Smooth muscle cell (in vitro differentiated cells): ENCODE measurements at regions not wholly inside any gene's neighbourhood (a gene's known extent, or its start where the extent isn't known, plus 50 kb on each side); places are given as distances from the start of the nearest gene placed in this dataset.
"Not testable (repeated sequence)": the region's sequence is repeated elsewhere in the genome, so short reads cannot be mapped to it uniquely, and the experiment has no call there.

Source experiments
- DNase-seq: peaks from one replicate; lab custom pipeline; 2025; ENCODE audit not compliant: unreplicated experiment; lab: John Stamatoyannopoulos, UW
- H2AFZ ChIP-seq: fragments of 200-600 bp; sonication (generic); 2 replicates; pipeline ENCODE4 v1.6.0; 2016; ENCODE audit warnings: antibody characterized with exemption, low read depth, mild to moderate bottlenecking
- H3F3A ChIP-seq: fragments of 200-600 bp; sonication (generic); 2 replicates; pipeline ENCODE4 v1.6.0; 2017; ENCODE audit warnings: antibody characterized with exemption, low read depth
- H3K27ac ChIP-seq: fragments of 200-600 bp; sonication (generic); 2 replicates; pipeline ENCODE4 v1.5.1; 2016; ENCODE audit warnings: low read depth, mild to moderate bottlenecking
- H3K27me3 ChIP-seq: fragments of 200-600 bp; sonication (generic); 2 replicates; pipeline ENCODE4 v1.6.1; 2016; ENCODE audit warnings: low read depth, mild to moderate bottlenecking
- H3K36me3 ChIP-seq: fragments of 200-600 bp; sonication (generic); 2 replicates; pipeline ENCODE4 v1.5.1; 2016; ENCODE audit warnings: low read depth
- H3K4me1 ChIP-seq: fragments of 200-600 bp; sonication (generic); 2 replicates; pipeline ENCODE4 v1.5.1; 2016; ENCODE audit warnings: low read depth
- H3K4me2 ChIP-seq: fragments of 200-600 bp; sonication (generic); 2 replicates; pipeline ENCODE4 v1.6.0; 2016; ENCODE audit warnings: mild to moderate bottlenecking
- H3K4me3 ChIP-seq: fragments of 200-600 bp; sonication (generic); 2 replicates; pipeline ENCODE4 v1.5.1; 2016; ENCODE audit warnings: mild to moderate bottlenecking
- H3K79me2 ChIP-seq: fragments of 200-600 bp; sonication (generic); 2 replicates; pipeline ENCODE4 v1.6.0; 2016; ENCODE audit warnings: low read depth, mild to moderate bottlenecking
- H3K9ac ChIP-seq: fragments of 200-600 bp; sonication (generic); 2 replicates; pipeline ENCODE4 v1.6.0; 2016; ENCODE audit warnings: low read depth
- H3K9me3 ChIP-seq: fragments of 200-600 bp; sonication (generic); replicated peaks from 2 replicates; pipeline ENCODE4 v1.5.1; 2016; ENCODE audit warnings: low read depth
- H4K20me1 ChIP-seq: fragments of 200-600 bp; sonication (generic); 2 replicates; pipeline ENCODE4 v1.6.0; 2016; ENCODE audit warnings: low read depth
- WGBS: methylation state at CpG from one replicate; pipeline ENCODE4 v1.1.7; 2016; ENCODE audit warnings: low lambda C conversion rate; 5-methylcytosine and 5-hydroxymethylcytosine counted together
- TF ChIP-seq, protein P1 (sequence below): fragments of 200-600 bp; sonication (generic); IDR thresholded peaks from 2 replicates; pipeline ENCODE4 v1.5.1; 2017; ENCODE audit warnings: borderline replicate concordance, mild to moderate bottlenecking, antibody characterized with exemption; ENCODE audit not compliant: insufficient read depth, poor library complexity, severe bottlenecking

DNA sequence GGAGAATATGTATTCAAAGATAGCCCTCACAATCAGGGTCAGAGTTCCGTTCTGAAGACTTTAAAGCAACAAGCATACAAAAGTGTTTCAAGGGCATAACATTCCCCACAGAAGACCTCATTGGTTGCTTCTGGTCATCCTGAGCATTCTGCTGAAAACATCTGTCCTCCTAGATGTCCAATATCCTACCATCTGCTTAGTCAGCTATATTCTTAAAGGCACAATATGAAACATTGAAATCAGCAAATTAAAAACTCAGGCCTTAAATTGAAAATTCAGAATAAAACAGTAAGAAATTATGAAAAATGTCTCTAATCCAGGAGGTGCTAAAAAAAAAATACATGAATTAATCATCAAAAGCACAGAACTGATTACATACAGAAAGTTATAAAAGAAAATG lies 1491.2 kb upstream of the PRR20A start:
- Histone ChIP-seq H4K20me1 (no peaks in the 10 kb centered on the region), H2AFZ (no peak overlapping the region), H3K27ac (no peak overlapping the region), H3K27me3 (no peaks in the 10 kb centered on the region), H3K9me3 (no peaks in the 10 kb centered on the region), H3K79me2 (no peaks in the 10 kb centered on the region), H3K4me3 (no peak overlapping the region), H3K9ac (no peak overlapping the region), H3K4me2 (no peak overlapping the region), H3F3A (no peaks in the 10 kb centered on the region), H3K4me1 (no peaks in the 10 kb centered on the region), H3K36me3 (no peaks in the 10 kb centered on the region)
- DNase-seq = no peak
- 81% methylated on average over 1 of the region's 1 CpG for WGBS
- TF ChIP-seq, protein P1, sequence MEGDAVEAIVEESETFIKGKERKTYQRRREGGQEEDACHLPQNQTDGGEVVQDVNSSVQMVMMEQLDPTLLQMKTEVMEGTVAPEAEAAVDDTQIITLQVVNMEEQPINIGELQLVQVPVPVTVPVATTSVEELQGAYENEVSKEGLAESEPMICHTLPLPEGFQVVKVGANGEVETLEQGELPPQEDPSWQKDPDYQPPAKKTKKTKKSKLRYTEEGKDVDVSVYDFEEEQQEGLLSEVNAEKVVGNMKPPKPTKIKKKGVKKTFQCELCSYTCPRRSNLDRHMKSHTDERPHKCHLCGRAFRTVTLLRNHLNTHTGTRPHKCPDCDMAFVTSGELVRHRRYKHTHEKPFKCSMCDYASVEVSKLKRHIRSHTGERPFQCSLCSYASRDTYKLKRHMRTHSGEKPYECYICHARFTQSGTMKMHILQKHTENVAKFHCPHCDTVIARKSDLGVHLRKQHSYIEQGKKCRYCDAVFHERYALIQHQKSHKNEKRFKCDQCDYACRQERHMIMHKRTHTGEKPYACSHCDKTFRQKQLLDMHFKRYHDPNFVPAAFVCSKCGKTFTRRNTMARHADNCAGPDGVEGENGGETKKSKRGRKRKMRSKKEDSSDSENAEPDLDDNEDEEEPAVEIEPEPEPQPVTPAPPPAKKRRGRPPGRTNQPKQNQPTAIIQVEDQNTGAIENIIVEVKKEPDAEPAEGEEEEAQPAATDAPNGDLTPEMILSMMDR = no peak

DNA sequence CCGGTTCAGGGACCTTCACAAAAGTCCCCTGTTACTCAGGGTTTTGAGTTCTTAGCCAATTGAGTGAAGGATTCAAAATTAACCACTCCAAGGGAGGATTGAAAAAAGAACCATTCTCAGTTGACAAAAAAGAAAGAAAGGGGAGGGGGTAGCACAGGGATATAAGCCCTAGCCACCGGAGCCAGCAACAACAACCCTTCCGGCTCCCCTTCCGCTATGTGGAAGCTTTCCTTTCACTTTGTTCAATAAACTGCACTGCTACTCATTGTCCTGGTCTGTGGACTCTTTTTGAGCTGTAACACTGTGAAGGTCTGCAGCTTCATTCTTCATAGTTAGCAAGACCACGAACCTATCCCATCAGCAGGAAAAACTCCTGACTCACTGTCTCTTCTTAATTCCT lies 1488.1 kb upstream of the PRR20A start:
- Histone ChIP-seq H3K27ac (no peak overlapping the region), H3K4me2 (no peak overlapping the region), H3K27me3 (no peaks in the 10 kb centered on the region), H3K9me3 (no peaks in the 10 kb centered on the region), H4K20me1 (no peaks in the 10 kb centered on the region), H3K9ac (no peak overlapping the region), H2AFZ (no peak overlapping the region), H3K4me3 (no peak overlapping the region), H3K36me3 (no peaks in the 10 kb centered on the region), H3F3A (no peaks in the 10 kb centered on the region), H3K4me1 (no peaks in the 10 kb centered on the region), H3K79me2 (no peaks in the 10 kb centered on the region)
- WGBS = 78% methylated on average over 5 of the region's 5 CpGs
- no peak for DNase-seq
- TF ChIP-seq, protein P1 = no peak

- H3K9me3 ChIP-seq = no peaks in the 10 kb centered on the region
- no peaks in the 10 kb centered on the region for H4K20me1 ChIP-seq
- H3K36me3 ChIP-seq = no peaks in the 10 kb centered on the region
- no peak overlapping the region for H3K4me2 ChIP-seq
- no peak overlapping the region for H3K27ac ChIP-seq
- 41% methylated on average over 3 of the region's 3 CpGs for WGBS
- H3K27me3 ChIP-seq = no peaks in the 10 kb centered on the region
- H3K4me3 ChIP-seq = no peak overlapping the region
- H3K79me2 ChIP-seq = no peaks in the 10 kb centered on the region
- DNase-seq = no peak
- H3K4me1 ChIP-seq = no peaks in the 10 kb centered on the region
- TF ChIP-seq, protein P1 = no peak
- H2AFZ ChIP-seq = no peak overlapping the region
- H3F3A ChIP-seq = no peaks in the 10 kb centered on the region
- H3K9ac ChIP-seq = no peak overlapping the region
Measured at GRCh38 chr13:55653497-55653896, 1487.2 kb upstream of the PRR20A start.

- no peaks in the 10 kb centered on the region for H3K4me1 ChIP-seq
- H3K4me2 ChIP-seq = no peak overlapping the region
- no peaks in the 10 kb centered on the region for H3K9me3 ChIP-seq
- no peaks in the 10 kb centered on the region for H3K27me3 ChIP-seq
- no peaks in the 10 kb centered on the region for H3K36me3 ChIP-seq
- H3K79me2 ChIP-seq = no peaks in the 10 kb centered on the region
- H3K4me3 ChIP-seq = no peak overlapping the region
- no peak for DNase-seq
- H4K20me1 ChIP-seq = no peaks in the 10 kb centered on the region
- no peak overlapping the region for H3K27ac ChIP-seq
- TF ChIP-seq, protein P1 = no peak
- no peak overlapping the region for H3K9ac ChIP-seq
- H2AFZ ChIP-seq = no peak overlapping the region
- H3F3A ChIP-seq = no peaks in the 10 kb centered on the region
Measured at GRCh38 chr13:55654243-55654642, 1486.5 kb upstream of the PRR20A start.

DNA sequence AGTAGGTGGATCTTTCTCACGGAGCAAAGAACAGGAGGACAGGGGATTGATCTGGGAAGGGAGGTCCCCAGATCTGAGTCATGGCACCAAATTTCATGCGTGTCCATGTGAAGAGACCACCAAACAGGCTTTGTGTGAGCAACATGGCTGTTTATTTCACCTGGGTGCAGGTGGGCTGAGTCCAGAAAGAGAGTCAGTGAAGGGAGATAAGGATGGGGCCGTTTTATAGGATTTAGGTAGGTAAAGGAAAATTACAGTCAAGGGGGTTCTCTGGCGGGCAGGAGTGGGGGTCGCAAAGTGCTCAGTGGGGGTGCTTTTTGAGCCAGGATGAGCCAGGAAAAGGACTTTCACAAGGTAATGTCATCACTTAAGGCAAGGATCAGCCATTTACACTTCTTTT lies 1480.5 kb upstream of the PRR20A start:
- not testable (repeated sequence) for H3K27ac ChIP-seq, H4K20me1 ChIP-seq, H3K9ac ChIP-seq, H3F3A ChIP-seq, H3K4me2 ChIP-seq, H3K79me2 ChIP-seq, H3K36me3 ChIP-seq, H3K4me1 ChIP-seq, H3K9me3 ChIP-seq, H3K4me3 ChIP-seq, H3K27me3 ChIP-seq, H2AFZ ChIP-seq, DNase-seq
- 57% methylated on average over 5 of the region's 5 CpGs for WGBS
